ENCODE measurements at regions not wholly inside any gene's neighbourhood (a gene's known extent, or its start where the extent isn't known, plus 50 kb on each side); places are given as distances from the start of the nearest gene placed in this dataset.
"Not testable (repeated sequence)": the region's sequence is repeated elsewhere in the genome, so short reads cannot be mapped to it uniquely, and the experiment has no call there.

DNA sequence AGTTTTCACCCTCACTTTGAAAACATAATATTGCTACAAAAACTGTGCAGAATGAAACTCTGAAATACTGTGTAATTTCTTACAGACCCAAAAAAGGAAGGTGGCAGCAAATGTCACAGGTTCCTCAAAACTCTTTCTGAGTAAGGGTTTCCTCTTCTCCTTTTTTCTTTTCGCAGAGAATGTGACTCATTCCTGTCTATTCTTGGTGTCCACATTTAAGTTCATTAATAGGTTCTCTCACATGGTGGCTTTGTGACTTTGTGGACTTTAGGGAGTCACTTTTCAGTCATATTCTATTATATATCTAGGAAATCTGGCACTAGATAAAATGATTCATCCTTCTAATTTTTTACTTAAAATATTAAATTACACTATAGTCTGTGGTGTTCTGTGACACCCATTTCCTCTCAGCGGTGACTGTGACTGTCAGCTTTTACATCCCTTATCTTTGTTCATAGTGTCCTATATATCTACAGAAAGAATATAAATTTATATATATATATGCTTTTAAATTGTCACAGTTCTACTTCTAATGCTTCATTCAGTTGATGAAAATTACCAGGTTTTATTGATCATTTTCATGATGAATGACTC is 126.8 kb upstream of the HCRTR2 start:
- H3K4me3 ChIP-seq (ENCODE audit: low read length) = no peak overlapping the region
- DNase-seq (ENCODE audit: low read depth, low spot score) = no peak

DNA sequence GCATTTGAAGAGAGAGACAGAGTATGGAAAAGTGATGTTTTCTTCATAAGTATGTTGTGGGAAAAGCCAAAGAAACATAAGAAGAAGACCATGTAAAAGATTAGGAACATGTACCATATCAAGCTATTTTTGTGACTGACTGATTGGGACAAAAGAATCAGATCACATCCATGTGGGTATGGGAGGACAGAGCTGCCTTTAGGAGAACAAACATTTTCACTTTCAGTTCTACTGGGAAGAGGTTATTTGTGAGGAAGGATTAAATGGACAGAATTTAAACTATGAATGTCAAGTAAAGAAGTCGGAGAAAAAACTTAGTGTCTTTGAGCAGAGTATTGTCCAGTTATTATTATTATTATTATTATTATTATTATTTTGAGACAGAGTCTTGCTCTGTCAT is 124.4 kb upstream of the HCRTR2 start:
- DNase-seq (ENCODE audit: low read depth, low spot score) = no peak
- H3K4me3 ChIP-seq (ENCODE audit: low read length) = no peak overlapping the region

DNA sequence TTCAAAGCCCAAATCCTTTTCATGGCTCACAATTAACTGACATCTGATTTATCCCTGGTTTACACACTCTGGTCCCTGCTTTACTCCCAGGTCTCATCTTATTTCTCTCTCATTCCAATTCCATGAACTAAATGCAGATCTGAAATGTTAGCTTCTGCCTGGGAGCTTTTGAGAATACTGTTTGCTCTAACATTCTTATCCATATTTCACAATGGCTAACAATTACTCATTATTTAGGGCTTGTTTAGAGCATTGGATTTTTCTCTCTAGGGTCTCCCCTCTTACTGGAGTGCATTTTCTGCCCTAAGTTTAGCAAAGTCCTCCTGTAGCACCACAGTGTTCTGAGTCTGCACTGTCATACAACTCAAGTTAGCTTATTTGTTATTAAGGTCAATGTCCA is 121.5 kb upstream of the HCRTR2 start:
- no peak overlapping the region for H3K4me3 ChIP-seq (ENCODE audit: low read length)

DNA sequence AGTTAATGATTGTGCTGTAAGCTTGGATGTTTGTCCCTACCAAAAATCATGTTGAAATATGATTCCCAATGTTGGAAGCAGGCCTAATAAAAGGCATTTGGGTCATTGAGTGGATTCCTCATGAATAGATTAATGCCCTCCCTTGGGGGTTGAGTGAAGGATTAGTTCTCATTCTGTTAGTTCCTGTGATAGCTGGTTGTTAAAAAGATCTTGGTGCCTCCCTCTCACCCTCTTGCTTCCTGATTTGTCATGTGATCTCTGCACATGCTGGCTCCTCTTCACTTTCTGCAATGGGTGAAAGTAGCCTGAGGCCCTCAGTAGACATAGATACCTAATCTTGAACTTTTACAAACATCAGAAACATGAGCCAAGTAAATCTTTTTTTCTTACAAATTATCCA is 115.6 kb upstream of the HCRTR2 start:
- H3K4me3 ChIP-seq (ENCODE audit: low read length) = no peak overlapping the region
- DNase-seq (ENCODE audit: low read depth, low spot score) = no peak

More for the DNA sequence above, 121.5 kb upstream of the HCRTR2 start:
- no peak for DNase-seq (ENCODE audit: low read depth, low spot score)

DNA sequence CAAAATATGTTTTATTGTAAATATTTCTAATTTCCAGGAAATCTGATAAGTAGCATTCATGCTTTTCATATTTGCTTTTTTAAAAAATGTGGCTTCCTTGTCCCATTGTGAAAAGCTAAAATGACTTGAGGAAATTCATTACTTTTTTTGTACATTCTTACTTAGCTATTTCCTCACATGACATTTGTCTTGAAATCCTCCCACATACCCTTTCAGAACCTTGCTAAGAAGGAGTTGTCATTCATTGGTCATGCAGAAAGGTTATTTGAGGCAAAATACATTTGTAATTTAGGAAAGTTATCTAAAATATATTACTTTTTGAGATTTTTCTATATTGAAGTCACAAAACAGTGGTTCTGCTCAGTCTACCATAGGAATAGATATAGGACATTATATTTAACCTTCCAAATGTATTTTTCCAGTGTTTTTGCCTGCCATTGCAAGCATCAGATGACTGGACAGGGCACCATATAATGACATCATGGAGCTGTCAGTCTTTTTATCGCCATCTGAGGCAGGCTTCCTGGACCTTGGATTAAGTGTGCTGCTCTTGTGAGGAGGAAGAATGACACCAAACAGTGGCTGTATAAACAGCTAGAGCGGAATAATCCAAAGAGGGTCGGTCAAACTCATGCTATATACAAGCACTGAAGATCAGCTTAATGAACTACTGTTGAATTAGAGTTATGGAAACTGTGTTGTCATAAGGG is 109.4 kb upstream of the HCRTR2 start:
- H3K4me3 ChIP-seq (ENCODE audit: low read length) = no peak overlapping the region
- DNase-seq (ENCODE audit: low read depth, low spot score) = no peak

DNA sequence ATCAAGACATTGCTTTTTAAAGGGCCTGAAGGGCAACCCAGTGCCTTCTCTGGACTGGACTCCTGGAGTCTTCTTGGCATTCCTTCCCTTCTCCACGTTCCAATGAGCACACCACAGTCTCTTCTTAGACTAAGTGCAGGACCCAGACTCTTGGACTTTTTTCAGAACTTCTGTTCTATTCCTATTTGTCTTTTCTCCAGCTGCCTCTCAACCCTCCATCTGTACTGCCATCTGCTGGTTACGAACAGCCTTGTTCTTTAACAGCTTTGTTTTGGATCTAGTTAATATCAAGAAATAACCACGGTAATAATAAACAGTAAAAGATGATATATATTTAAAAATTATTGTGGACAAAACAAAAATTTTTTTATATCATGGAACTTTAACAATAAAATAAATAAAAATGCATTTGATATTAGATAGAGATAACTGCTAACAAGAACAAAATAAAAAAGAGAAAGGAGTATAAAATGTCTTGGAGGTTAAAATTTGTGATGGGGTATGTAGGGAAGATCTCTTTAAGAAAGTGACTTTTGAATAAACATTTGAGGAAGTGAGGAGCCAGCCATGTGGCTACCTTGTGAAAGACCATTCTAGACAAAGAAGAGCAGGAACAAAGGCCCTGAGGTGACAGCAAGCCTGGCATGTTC is 105.1 kb upstream of the HCRTR2 start:
- DNase-seq (ENCODE audit: low read depth, low spot score) = peak; percentile 9
- no peak overlapping the region for H3K4me3 ChIP-seq (ENCODE audit: low read length)

DNA sequence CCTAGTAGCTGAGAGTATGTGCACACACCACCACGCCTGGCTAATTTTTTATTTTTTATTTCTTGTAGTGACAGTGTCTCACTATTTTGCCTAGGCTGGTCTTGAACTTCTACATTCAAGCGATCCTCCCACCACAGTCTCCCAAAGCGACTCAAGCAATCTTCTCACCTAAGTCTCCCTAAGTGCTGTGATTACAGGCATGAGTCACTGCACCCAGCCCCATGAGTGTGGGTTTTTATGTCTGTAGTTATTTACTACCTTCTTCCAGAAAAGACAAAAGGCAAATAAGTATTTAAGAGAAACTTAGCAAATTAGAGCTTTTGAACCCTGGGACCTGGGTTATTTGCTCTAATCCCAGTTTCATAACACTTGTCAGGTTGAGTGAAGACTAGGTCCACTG is 92.3 kb upstream of the HCRTR2 start:
- no peak for DNase-seq (ENCODE audit: low read depth, low spot score)
- H3K4me3 ChIP-seq (ENCODE audit: low read length) = no peak overlapping the region

DNA sequence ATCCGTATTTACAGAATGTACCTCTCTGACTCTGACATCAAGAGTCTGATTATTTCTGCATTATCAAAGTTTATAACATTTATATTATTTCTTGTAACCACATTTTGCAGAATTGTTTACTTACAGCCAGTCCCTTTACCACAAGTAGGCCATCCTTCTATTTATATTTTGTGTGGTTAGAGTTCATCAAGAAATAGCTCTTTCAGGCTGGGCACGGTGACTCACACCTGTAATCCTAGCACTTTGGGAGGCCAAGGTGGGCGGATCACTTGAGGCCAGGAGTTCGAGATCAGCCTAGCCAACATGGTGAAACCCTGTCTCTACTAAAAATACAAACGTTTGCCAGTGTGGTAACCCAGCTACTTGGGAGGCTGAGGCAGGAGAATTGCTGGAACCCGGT is 86.3 kb upstream of the HCRTR2 start:
- not testable (repeated sequence) for DNase-seq (ENCODE audit: low read depth, low spot score)

DNA sequence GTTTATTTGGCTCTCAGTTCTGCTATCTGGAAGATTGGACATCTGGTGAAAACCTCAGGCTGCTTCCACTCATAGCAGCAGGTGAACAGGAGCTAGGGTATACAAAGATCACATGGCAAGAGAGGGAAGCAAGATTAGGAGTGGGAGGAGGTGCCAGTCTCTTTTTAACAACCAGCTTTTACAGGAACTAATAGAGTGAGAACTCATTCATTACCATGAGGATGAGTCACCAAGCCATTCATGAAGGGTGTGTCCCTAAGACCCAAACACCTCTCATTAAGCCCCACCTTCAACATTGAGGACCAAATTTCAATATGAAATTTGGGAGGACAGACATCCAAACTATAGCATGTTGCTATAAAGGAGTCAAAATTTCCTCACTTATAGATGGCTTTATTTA is 85.4 kb upstream of the HCRTR2 start:
- no peak for DNase-seq (ENCODE audit: low read depth, low spot score)
- no peak overlapping the region for H3K4me3 ChIP-seq (ENCODE audit: low read length)

More for the DNA sequence above, 86.3 kb upstream of the HCRTR2 start:
- not testable (repeated sequence) for H3K4me3 ChIP-seq (ENCODE audit: low read length)

DNA sequence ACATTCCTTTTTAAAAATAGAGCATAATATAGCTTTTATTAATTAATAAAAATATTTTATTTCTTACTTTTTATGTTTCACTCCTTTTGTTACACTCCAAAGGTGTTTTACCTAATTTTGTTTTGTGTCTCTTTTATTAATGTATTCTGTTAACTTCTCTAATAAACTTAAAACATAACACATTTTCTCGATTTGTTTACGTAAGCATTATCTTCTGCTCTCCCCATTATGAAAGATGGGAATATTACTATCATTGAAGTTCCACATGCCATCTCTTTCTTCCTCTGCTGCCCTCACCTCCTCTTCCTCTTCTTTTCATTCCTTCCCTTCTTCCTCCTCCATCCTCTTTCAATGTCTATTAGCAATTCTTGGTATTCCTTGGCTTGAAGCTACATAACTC is 85.0 kb upstream of the HCRTR2 start:
- no peak overlapping the region for H3K4me3 ChIP-seq (ENCODE audit: low read length)
- DNase-seq (ENCODE audit: low read depth, low spot score) = no peak

DNA sequence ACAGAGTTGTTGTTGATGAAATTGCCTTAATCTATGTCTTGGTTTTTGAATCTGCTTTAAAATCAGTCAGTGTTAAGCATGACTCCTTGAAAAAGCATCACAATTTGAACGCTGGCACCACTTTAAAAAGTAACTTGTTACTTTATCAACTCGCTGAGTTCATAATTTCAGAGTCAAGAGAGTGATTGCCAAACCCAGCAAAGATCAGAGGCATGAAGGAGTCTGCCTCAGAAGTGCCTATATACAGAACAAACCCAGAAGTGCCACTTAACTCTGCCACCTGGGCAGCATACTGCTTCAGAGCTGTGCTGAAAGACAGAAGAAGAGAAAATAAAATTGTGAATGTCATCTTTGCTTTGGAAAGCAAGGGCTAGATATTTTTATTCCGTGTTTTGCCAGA is 73.6 kb upstream of the HCRTR2 start:
- no peak overlapping the region for H3K4me3 ChIP-seq (ENCODE audit: low read length)
- no peak for DNase-seq (ENCODE audit: low read depth, low spot score)

DNA sequence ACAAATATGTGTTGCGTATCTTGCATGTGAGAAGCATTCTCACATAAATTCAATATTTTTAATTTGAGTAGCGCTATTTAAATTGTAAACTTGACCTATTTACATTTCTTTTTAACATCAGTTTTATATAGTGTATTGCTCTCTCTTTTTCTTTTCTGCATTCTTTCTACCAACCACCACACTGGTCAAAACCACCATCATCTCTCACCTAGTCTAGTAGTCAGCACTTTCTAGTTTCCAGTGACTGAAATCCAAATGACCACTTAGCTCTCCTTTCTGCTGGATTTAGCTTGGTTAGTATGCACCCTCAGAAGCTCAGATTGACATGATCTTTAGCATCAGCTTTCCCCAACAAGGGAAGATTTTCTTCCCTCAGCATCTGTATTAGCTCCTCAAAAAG is 73.2 kb upstream of the HCRTR2 start:
- no peak for DNase-seq (ENCODE audit: low read depth, low spot score)
- H3K4me3 ChIP-seq (ENCODE audit: low read length) = no peak overlapping the region

DNA sequence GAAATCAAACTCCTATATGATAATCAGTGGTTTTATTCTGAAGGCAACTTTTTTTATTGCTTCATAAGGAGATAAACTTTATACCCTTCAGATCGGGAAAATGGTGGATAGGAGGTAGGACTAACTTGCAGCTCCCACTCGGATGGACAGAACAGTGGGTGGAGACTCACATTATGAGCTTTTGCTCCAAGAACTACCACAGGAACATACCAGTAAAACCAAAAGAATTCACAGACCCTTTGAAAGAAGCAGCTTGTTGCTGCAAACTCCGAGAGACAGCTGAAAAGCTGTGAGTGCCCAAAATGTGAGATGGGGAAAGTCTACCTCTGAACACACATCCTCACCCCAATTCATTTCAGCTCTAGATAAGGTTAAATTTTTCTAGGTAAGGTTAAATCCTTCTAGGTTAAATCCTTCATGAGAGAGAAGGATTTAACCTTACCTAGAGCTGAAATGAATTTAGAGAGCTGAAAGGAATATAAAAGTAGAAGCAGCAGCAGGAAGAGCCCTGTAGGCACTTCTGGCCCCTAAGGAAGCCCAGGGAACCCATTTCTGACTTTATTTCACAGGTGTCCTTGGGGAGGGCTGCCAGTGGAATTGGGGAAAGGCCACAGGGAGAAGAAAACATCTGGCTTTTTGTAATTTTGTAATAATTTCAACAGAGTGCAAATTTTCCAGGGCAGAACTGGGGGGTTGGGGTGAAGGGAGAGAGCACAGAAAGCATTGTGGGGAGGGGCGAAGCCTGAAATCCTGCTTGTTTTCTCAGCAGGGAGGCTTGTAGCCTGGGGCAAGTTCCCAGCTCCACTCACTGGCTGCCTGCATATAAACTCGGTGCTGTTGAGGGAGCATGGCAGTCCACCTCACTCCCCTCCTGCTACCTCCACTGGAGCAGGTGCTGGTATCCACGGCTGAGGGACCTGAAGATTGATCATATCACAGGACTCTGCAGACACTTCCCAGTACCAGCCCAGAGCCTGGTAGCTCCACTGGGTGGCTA is 65.9 kb upstream of the HCRTR2 start:
- no peak overlapping the region for H3K4me3 ChIP-seq (ENCODE audit: low read length)
- DNase-seq (ENCODE audit: low read depth, low spot score) = no peak

DNA sequence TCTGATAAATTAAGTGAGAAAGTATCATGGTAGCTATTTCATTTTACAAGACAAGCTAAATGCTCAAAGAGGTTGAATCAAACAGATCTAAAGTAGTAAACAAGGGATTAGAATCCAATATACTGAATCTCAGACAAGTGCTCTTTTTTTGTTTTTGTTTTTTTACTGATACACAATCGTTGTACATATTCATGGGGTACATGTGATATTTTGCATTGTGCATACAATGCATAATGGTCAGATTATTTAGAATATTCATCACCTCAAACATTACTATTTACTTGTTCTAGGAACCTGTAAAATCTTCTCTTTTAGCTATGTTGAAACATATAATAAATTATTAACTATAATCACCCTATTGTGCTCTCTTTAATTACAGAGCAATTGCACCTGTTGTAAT is 57.0 kb upstream of the HCRTR2 start:
- DNase-seq (ENCODE audit: low read depth, low spot score) = no peak
- H3K4me3 ChIP-seq (ENCODE audit: low read length) = no peak overlapping the region

DNA sequence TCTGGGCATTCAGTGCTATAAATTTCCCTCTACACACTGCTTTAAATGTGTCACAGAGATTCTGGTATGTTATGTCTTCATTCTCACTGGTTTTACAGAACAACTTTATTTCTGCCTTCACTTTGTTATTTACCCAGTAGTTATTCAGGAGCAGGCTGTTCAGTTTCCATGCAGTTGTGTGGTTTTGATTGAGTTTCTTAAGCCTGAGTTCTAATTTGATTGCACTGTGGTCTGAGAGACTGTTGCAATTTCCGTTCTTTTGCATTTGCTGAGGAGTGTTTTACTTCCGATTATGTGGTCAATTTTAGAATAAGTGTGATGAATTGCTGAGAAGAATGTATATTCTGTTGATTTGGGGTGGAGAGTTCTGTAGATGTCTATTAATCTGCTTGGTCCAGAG is 50.1 kb upstream of the HCRTR2 start:
- DNase-seq (ENCODE audit: low read depth, low spot score) = peak; percentile 8
- H3K4me3 ChIP-seq (ENCODE audit: low read length) = not testable (repeated sequence)

Data from Jurkat, Clone E6-1 (cell line).